Breast epithelium (tissue), 4 donors: ENCODE measurements at regions not wholly inside any gene's neighbourhood (a gene's known extent, or its start where the extent isn't known, plus 50 kb on each side); places are given as distances from the start of the nearest gene placed in this dataset.

Source experiments
- DNase-seq, 2 donors: peaks; one replicate each; pipeline ENCODE4 v3.0.0-alpha.2; 2019; ENCODE audit warnings: low spot score in 2 of 2
- H3K27ac ChIP-seq, 2 donors: fragments of 200-600 bp; sonication (generic) in 1 of 2; one replicate each; pipeline ENCODE4 v1.5.1; 2016 to 2019; ENCODE audit warnings: mild to moderate bottlenecking in 1 of 2
- H3K27me3 ChIP-seq, 2 donors: fragments of 200-600 bp; sonication (generic) in 1 of 2; one replicate each; pipeline versions ENCODE4 v1.5.1 to v1.6.0; 2017 to 2019; ENCODE audit warnings: control low read depth in 1 of 2, mild to moderate bottlenecking in 1 of 2
- H3K36me3 ChIP-seq: fragments of 200-600 bp; one replicate; pipeline ENCODE4 v1.5.1; 2019
- H3K4me1 ChIP-seq, 2 donors: fragments of 200-600 bp; sonication (generic); one replicate each; pipeline ENCODE4 v1.5.1; 2016 to 2019; ENCODE audit warnings: control low read depth in 1 of 2
- H3K4me3 ChIP-seq, 3 donors: fragments of 200-600 bp; sonication (generic); 1 replicate in 2 of 3; 2 replicates in 1 of 3; pipeline ENCODE4 v1.5.1; 2016 to 2019; ENCODE audit warnings: mild to moderate bottlenecking in 3 of 3, moderate library complexity in 2 of 3
- H3K9me3 ChIP-seq, 2 donors: fragments of 200-600 bp; sonication (generic) in 1 of 2; one replicate each; pipeline ENCODE4 v1.5.1; 2016 to 2019; ENCODE audit warnings: control low read depth in 1 of 2
- POLR2A ChIP-seq: fragments of 450-650 bp; IDR thresholded peaks from one replicate; pipeline ENCODE4 v1.6.1; 2016; ENCODE audit warnings: antibody characterized with exemption, mild to moderate bottlenecking, moderate library complexity
- POLR2AphosphoS5 ChIP-seq, 3 donors: sonication (generic); formaldehyde crosslinking; IDR thresholded peaks; one replicate each; pipeline ENCODE4 v1.6.1; 2017; ENCODE audit warnings: antibody characterized with exemption in 3 of 3
- intact Hi-C: fragments of 100-400 bp; cut with DNase I; formaldehyde crosslinking; loops from one replicate; pipeline ENCODE4 v1.15.1; 2023; ENCODE audit warnings: low total_unique reads
- TF ChIP-seq, protein P1 (sequence below), 3 donors: fragments of 450-650 bp; IDR thresholded peaks; one replicate each; pipeline ENCODE4 v1.5.1; 2016 to 2017; ENCODE audit warnings: antibody characterized with exemption in 3 of 3, mild to moderate bottlenecking in 3 of 3, moderate library complexity in 3 of 3

DNA sequence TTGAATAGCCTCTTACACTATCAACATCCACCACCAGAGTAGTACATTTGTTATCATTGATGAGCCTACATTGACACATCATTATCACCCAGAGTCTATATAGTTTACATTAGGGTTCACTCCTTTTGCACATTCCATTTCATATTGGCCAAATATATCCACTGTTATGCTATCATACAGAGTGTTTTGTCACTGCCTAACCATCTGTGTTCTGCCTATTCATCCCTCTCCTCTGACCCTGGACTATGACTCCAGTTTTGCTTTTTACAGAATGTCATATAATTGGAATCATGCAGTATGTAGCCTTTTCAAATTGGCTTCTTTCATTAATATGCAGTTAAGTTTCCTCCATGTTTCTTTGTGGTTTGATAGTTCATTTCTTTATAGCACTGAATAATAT is 904.7 kb downstream of the TLE1 start:
- intact Hi-C loops: no loop called here
- H3K4me3 ChIP-seq: no peak overlapping the region
- H3K27ac ChIP-seq: no peak overlapping the region
- DNase-seq: no peak
- H3K27me3 ChIP-seq: no peaks in the 10 kb centered on the region
- H3K4me1 ChIP-seq: no peaks in the 10 kb centered on the region
- no peaks in the 10 kb centered on the region for H3K9me3 ChIP-seq
- no peak for TF ChIP-seq POLR2AphosphoS5 (IDR thresholded peaks at IDR 0.05)
- TF ChIP-seq POLR2A: no peak
- TF ChIP-seq, protein P1, sequence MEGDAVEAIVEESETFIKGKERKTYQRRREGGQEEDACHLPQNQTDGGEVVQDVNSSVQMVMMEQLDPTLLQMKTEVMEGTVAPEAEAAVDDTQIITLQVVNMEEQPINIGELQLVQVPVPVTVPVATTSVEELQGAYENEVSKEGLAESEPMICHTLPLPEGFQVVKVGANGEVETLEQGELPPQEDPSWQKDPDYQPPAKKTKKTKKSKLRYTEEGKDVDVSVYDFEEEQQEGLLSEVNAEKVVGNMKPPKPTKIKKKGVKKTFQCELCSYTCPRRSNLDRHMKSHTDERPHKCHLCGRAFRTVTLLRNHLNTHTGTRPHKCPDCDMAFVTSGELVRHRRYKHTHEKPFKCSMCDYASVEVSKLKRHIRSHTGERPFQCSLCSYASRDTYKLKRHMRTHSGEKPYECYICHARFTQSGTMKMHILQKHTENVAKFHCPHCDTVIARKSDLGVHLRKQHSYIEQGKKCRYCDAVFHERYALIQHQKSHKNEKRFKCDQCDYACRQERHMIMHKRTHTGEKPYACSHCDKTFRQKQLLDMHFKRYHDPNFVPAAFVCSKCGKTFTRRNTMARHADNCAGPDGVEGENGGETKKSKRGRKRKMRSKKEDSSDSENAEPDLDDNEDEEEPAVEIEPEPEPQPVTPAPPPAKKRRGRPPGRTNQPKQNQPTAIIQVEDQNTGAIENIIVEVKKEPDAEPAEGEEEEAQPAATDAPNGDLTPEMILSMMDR (IDR thresholded peaks at IDR 0.05): no peak
- no peaks in the 10 kb centered on the region for H3K36me3 ChIP-seq

DNA sequence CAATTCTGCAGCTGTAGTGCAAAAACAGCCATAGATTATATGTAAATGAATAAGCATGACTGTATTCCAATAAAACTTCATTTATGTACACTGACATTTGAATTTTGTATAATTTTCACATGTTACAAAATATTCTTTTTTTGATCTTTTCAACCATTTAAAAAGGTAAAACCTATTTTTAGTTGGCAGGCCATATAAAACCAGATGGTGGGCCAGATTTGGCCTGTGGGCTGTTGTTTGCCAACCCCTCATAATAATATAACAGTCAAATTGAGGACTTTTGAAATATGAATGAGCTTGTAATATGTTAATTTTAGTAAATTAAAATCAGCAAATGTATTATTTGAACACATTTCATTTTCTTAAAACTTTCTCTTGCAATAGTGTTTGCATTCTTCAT is 913.4 kb downstream of the TLE1 start:
- H3K9me3 ChIP-seq: no peaks in the 10 kb centered on the region
- no peak overlapping the region for H3K4me3 ChIP-seq
- TF ChIP-seq POLR2AphosphoS5 (IDR thresholded peaks at IDR 0.05) (no peak), POLR2A (no peak)
- TF ChIP-seq, protein P1 (IDR thresholded peaks at IDR 0.05): no peak
- intact Hi-C loops: no loop called here
- no peak overlapping the region for H3K27ac ChIP-seq
- no peaks in the 10 kb centered on the region for H3K27me3 ChIP-seq
- H3K4me1 ChIP-seq: no peaks in the 10 kb centered on the region
- no peak for DNase-seq
- H3K36me3 ChIP-seq: no peaks in the 10 kb centered on the region

DNA sequence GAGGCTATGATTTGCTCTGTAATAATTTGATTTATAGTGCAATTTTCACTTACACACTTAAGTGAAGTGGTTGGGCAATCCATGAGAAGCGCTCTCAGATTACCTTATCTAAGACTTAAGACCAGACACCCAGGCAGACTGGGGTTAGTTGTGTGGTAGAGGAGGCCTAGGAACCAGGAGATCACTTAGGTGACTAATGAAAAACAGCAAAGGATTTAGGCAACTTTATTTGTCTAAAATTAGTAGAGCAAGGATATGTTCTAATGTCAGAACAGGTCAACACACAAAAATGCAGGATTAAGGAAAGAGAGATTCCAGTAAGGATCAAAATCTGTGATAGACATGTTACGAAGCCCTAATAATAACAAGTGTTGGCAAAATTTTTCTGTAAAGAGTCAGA is 913.8 kb downstream of the TLE1 start:
- H3K36me3 ChIP-seq: no peaks in the 10 kb centered on the region
- H3K27me3 ChIP-seq: no peaks in the 10 kb centered on the region
- DNase-seq: no peak
- TF ChIP-seq POLR2AphosphoS5 (IDR thresholded peaks at IDR 0.05) (no peak), POLR2A (no peak)
- TF ChIP-seq, protein P1 (IDR thresholded peaks at IDR 0.05): no peak
- no peak overlapping the region for H3K27ac ChIP-seq
- no peaks in the 10 kb centered on the region for H3K4me1 ChIP-seq
- H3K4me3 ChIP-seq: no peak overlapping the region
- no peaks in the 10 kb centered on the region for H3K9me3 ChIP-seq
- intact Hi-C loops: no loop called here

DNA sequence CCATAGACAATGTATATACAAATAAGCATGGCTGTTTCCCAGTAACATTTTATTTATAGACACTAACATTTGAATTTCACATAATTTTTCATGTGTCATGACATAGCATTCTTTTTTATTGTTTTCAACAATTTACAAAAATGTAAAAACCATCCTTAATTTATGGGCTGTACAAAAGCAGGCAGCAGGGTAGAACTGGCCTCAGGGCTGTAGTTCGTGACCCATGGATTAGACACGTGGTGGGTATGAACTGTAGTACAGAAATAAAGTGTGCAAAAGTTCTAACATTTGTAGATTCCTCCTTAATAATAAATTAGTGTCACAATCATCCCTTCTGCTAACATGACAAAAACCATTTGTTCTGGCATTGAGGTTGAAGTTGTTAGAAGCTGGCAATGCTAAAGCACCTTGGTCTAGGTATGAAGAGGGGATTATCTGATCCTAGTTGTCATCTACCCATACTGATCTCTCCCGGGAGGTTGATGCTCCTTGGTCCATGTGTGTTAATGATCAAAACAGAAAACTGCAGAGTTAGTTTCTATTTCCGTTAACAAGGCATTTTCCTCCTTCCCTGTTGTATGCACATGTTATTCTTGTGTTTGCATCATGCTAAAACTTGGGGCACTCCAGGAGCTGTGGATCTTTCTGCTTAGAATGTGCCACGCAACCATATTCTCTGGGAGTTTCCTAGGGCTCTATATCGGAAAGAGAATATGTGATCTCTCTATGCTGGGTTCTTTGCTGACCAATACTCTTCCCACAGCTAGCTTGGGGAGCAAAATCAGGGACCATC is 917.6 kb downstream of the TLE1 start:
- Histone ChIP-seq H3K4me1 (no peaks in the 10 kb centered on the region), H3K27me3 (no peaks in the 10 kb centered on the region), H3K36me3 (no peaks in the 10 kb centered on the region), H3K9me3 (no peaks in the 10 kb centered on the region), H3K27ac (no peak overlapping the region), H3K4me3 (no peak overlapping the region)
- intact Hi-C loops: no loop called here
- no peak for DNase-seq
- TF ChIP-seq, protein P1 (IDR thresholded peaks at IDR 0.05): no peak
- TF ChIP-seq POLR2AphosphoS5 (IDR thresholded peaks at IDR 0.05): no peak
- no peak for TF ChIP-seq POLR2A

DNA sequence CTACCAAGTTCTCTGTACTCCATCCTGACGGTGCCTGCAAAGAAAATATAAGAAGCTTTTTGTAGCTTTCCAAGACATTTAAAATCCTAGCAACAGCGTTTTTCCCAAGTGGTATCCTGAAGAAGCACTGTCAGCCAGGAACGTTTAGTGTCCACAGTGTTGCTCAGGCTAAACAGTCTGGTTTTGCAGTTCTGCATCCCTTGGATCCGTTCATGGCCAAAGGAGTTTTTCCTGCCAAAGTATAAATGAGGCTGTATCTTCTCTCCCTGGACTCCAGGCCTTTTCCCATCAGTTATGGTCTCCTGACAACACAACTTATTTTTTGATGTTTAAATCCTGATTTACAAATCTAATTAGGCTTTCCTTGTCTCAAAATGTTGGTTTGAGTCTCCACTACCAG is 925.8 kb downstream of the TLE1 start:
- TF ChIP-seq, protein P1 (IDR thresholded peaks at IDR 0.05): no peak
- TF ChIP-seq POLR2A: no peak
- TF ChIP-seq POLR2AphosphoS5 (IDR thresholded peaks at IDR 0.05): no peak
- Histone ChIP-seq H3K9me3 (no peaks in the 10 kb centered on the region), H3K4me1 (no peaks in the 10 kb centered on the region), H3K4me3 (no peak overlapping the region), H3K27me3 (no peaks in the 10 kb centered on the region), H3K27ac (no peak overlapping the region), H3K36me3 (no peaks in the 10 kb centered on the region)
- DNase-seq: no peak
- intact Hi-C loops: no loop called here
